ENCODE measurements at regions not wholly inside any gene's neighbourhood (a gene's known extent, or its start where the extent isn't known, plus 50 kb on each side); places are given as distances from the start of the nearest gene placed in this dataset.

- Histone ChIP-seq H3K9me2 (replicated peaks; ENCODE audit: insufficient read depth) (no peaks in the 10 kb centered on the region), H3K36me3 (replicated peaks; ENCODE audit: insufficient read depth, low read depth) (no peaks in the 10 kb centered on the region), H3K27me3 (no peaks in the 10 kb centered on the region), H3K4me3 (no peak overlapping the region), H3K27ac (no peak overlapping the region), H3K4me1 (ENCODE audit: insufficient read depth) (no peaks in the 10 kb centered on the region), H3K9me3 (ENCODE audit: low read depth) (no peaks in the 10 kb centered on the region), H3K4me2 (no peak overlapping the region), H3K79me2 (no peaks in the 10 kb centered on the region), H4K20me1 (ENCODE audit: insufficient read depth, poor library complexity, severe bottlenecking) (no peaks in the 10 kb centered on the region), H2AFZ (no peak overlapping the region)
- no peak for TF ChIP-seq EZH2phosphoT487 (IDR thresholded peaks at IDR 0.05; ENCODE audit: low read depth, severe bottlenecking, unreplicated experiment)
- no peak for TF ChIP-seq EZH2 (IDR thresholded peaks at IDR 0.05; ENCODE audit: borderline replicate concordance)
- TF ChIP-seq CTCF (IDR thresholded peaks at IDR 0.05; ENCODE audit: poor library complexity), result no peak
- 90% methylated on average over 1 of the region's 1 CpG for WGBS (ENCODE audit: low lambda C conversion rate, missing lambda C conversion rate)
- no peak for DNase-seq (ENCODE audit: low spot score)
Observed at GRCh38 chr13:104553896-104554295, 1487.7 kb upstream of the SLC10A2 start.

- H3K9me3 ChIP-seq (ENCODE audit: low read depth), result no peaks in the 10 kb centered on the region
- no peaks in the 10 kb centered on the region for H4K20me1 ChIP-seq (ENCODE audit: insufficient read depth, poor library complexity, severe bottlenecking)
- H3K4me1 ChIP-seq (ENCODE audit: insufficient read depth), result no peaks in the 10 kb centered on the region
- TF ChIP-seq EZH2phosphoT487 (IDR thresholded peaks at IDR 0.05; ENCODE audit: low read depth, severe bottlenecking, unreplicated experiment) (no peak), EZH2 (IDR thresholded peaks at IDR 0.05; ENCODE audit: borderline replicate concordance) (no peak), CTCF (IDR thresholded peaks at IDR 0.05; ENCODE audit: poor library complexity) (no peak)
- WGBS (ENCODE audit: low lambda C conversion rate, missing lambda C conversion rate), result 85% methylated on average over 3 of the region's 3 CpGs
- no peak overlapping the region for H2AFZ ChIP-seq
- no peak overlapping the region for H3K27ac ChIP-seq
- H3K4me3 ChIP-seq, result no peak overlapping the region
- DNase-seq (ENCODE audit: low spot score), result no peak
- H3K9me2 ChIP-seq (replicated peaks; ENCODE audit: insufficient read depth), result no peaks in the 10 kb centered on the region
- no peak overlapping the region for H3K4me2 ChIP-seq
- H3K27me3 ChIP-seq, result no peaks in the 10 kb centered on the region
- H3K36me3 ChIP-seq (replicated peaks; ENCODE audit: insufficient read depth, low read depth), result no peaks in the 10 kb centered on the region
- no peaks in the 10 kb centered on the region for H3K79me2 ChIP-seq
Observed at GRCh38 chr13:104553186-104553585, 1487.0 kb upstream of the SLC10A2 start.

- Histone ChIP-seq H3K4me2 (no peak overlapping the region), H3K79me2 (no peaks in the 10 kb centered on the region), H3K4me3 (no peak overlapping the region), H3K4me1 (ENCODE audit: insufficient read depth) (no peaks in the 10 kb centered on the region), H3K9me3 (ENCODE audit: low read depth) (no peaks in the 10 kb centered on the region), H4K20me1 (ENCODE audit: insufficient read depth, poor library complexity, severe bottlenecking) (no peaks in the 10 kb centered on the region), H3K9me2 (replicated peaks; ENCODE audit: insufficient read depth) (no peaks in the 10 kb centered on the region), H2AFZ (no peak overlapping the region), H3K36me3 (replicated peaks; ENCODE audit: insufficient read depth, low read depth) (no peaks in the 10 kb centered on the region), H3K27ac (no peak overlapping the region), H3K27me3 (no peaks in the 10 kb centered on the region)
- DNase-seq (ENCODE audit: low spot score), result no peak
- TF ChIP-seq CTCF (IDR thresholded peaks at IDR 0.05; ENCODE audit: poor library complexity) (no peak), EZH2 (IDR thresholded peaks at IDR 0.05; ENCODE audit: borderline replicate concordance) (no peak), EZH2phosphoT487 (IDR thresholded peaks at IDR 0.05; ENCODE audit: low read depth, severe bottlenecking, unreplicated experiment) (no peak)
- WGBS (ENCODE audit: low lambda C conversion rate, missing lambda C conversion rate), result 93% methylated on average over 10 of the region's 10 CpGs
Observed at GRCh38 chr13:104534847-104535246, 1468.6 kb upstream of the SLC10A2 start.

- TF ChIP-seq EZH2 (IDR thresholded peaks at IDR 0.05; ENCODE audit: borderline replicate concordance), result no peak
- no peak for TF ChIP-seq EZH2phosphoT487 (IDR thresholded peaks at IDR 0.05; ENCODE audit: low read depth, severe bottlenecking, unreplicated experiment)
- no peak for TF ChIP-seq CTCF (IDR thresholded peaks at IDR 0.05; ENCODE audit: poor library complexity)
- Histone ChIP-seq H2AFZ (no peak overlapping the region), H3K4me1 (ENCODE audit: insufficient read depth) (no peaks in the 10 kb centered on the region), H3K27me3 (no peaks in the 10 kb centered on the region), H3K9me2 (replicated peaks; ENCODE audit: insufficient read depth) (no peaks in the 10 kb centered on the region), H3K36me3 (replicated peaks; ENCODE audit: insufficient read depth, low read depth) (no peaks in the 10 kb centered on the region), H3K4me3 (no peak overlapping the region), H4K20me1 (ENCODE audit: insufficient read depth, poor library complexity, severe bottlenecking) (no peaks in the 10 kb centered on the region), H3K9me3 (ENCODE audit: low read depth) (no peaks in the 10 kb centered on the region), H3K27ac (no peak overlapping the region), H3K4me2 (no peak overlapping the region), H3K79me2 (no peaks in the 10 kb centered on the region)
- no peak for DNase-seq (ENCODE audit: low spot score)
Observed at GRCh38 chr13:104532132-104532531, 1465.9 kb upstream of the SLC10A2 start.

Data from hepatocyte (in vitro differentiated cells).